ENCODE measurements at regions not wholly inside any gene's neighbourhood (a gene's known extent, or its start where the extent isn't known, plus 50 kb on each side); places are given as distances from the start of the nearest gene placed in this dataset.
"Not testable (repeated sequence)": the region's sequence is repeated elsewhere in the genome, so short reads cannot be mapped to it uniquely, and the experiment has no call there.

GRCh38 chr1:110260194-110260593 is 50.1 kb downstream of the KCNC4 start:
- DNase-seq, result no peak

GRCh38 chr1:110262296-110262695 is 52.2 kb downstream of the KCNC4 start:
- DNase-seq, result no peak

GRCh38 chr1:110262846-110263631 is 52.9 kb downstream of the KCNC4 start:
- no peak for DNase-seq

- no peak for DNase-seq
These were observed 54.3 kb downstream of the KCNC4 start for GRCh38 chr1:110264430-110264829.

GRCh38 chr1:110265186-110265585 is 55.1 kb downstream of the KCNC4 start:
- DNase-seq, result no peak

- DNase-seq, result no peak
These were observed 56.7 kb downstream of the KCNC4 start for GRCh38 chr1:110266834-110267233.

- no peak for DNase-seq
These were observed 57.1 kb downstream of the KCNC4 start for GRCh38 chr1:110267260-110267659.

GRCh38 chr1:110272045-110272444 is 61.9 kb downstream of the KCNC4 start:
- DNase-seq, result no peak

GRCh38 chr1:110273832-110274231 is 63.7 kb downstream of the KCNC4 start:
- not testable (repeated sequence) for DNase-seq

GRCh38 chr1:110280126-110280525 is 59.1 kb upstream of the RBM15 start:
- no peak for DNase-seq

GRCh38 chr1:110280804-110281203 is 58.4 kb upstream of the RBM15 start:
- no peak for DNase-seq

GRCh38 chr1:110281363-110282290 is 57.5 kb upstream of the RBM15 start:
- DNase-seq, result peak; percentile 18 to 50

- no peak for DNase-seq
These were observed 56.8 kb upstream of the RBM15 start for GRCh38 chr1:110282395-110282794.

GRCh38 chr1:110283677-110284076 is 55.5 kb upstream of the RBM15 start:
- no peak for DNase-seq

- DNase-seq, result no peak
These were observed 53.9 kb upstream of the RBM15 start for GRCh38 chr1:110285316-110285715.

- no peak for DNase-seq
These were observed 52.6 kb upstream of the RBM15 start for GRCh38 chr1:110286564-110286963.

- DNase-seq, result no peak
These were observed 51.1 kb upstream of the RBM15 start for GRCh38 chr1:110288111-110288510.
